GM04504 (cell line): ENCODE measurements at regions not wholly inside any gene's neighbourhood (a gene's known extent, or its start where the extent isn't known, plus 50 kb on each side); places are given as distances from the start of the nearest gene placed in this dataset.
"Not testable (repeated sequence)": the region's sequence is repeated elsewhere in the genome, so short reads cannot be mapped to it uniquely, and the experiment has no call there.

ENCODE experiments used
- DNase-seq: peaks from one replicate; pipeline ENCODE4 v3.0.0-alpha.2; 2012; ENCODE audit warnings: low read depth

GRCh38 chr7:29701540-29701939 lies 104.8 kb upstream of the WIPF3 start:
- not testable (repeated sequence) for DNase-seq

GRCh38 chr7:29703830-29704229 lies 102.5 kb upstream of the WIPF3 start:
- not testable (repeated sequence) for DNase-seq

GRCh38 chr7:29709002-29709401 lies 97.3 kb upstream of the WIPF3 start:
- not testable (repeated sequence) for DNase-seq

- peak; percentile 75 for DNase-seq
Observed at GRCh38 chr7:29723127-29723526, 83.2 kb upstream of the WIPF3 start.

- DNase-seq, result peak; percentile 2
Observed at GRCh38 chr7:29723599-29723998, 82.7 kb upstream of the WIPF3 start.

- DNase-seq, result not testable (repeated sequence)
Observed at GRCh38 chr7:29729534-29730165, 76.7 kb upstream of the WIPF3 start.

- no peak for DNase-seq
Observed at GRCh38 chr7:29734246-29734731, 72.0 kb upstream of the WIPF3 start.

GRCh38 chr7:29747645-29748245 lies 58.6 kb upstream of the WIPF3 start:
- not testable (repeated sequence) for DNase-seq

- peak; percentile 10 for DNase-seq
Observed at GRCh38 chr7:29748286-29749099, 57.8 kb upstream of the WIPF3 start.

GRCh38 chr7:29749701-29750321 lies 56.5 kb upstream of the WIPF3 start:
- DNase-seq, result no peak

GRCh38 chr7:29750373-29750940 lies 55.9 kb upstream of the WIPF3 start:
- DNase-seq, result not testable (repeated sequence)

- DNase-seq, result not testable (repeated sequence)
Observed at GRCh38 chr7:29751012-29751411, 55.3 kb upstream of the WIPF3 start.

- no peak for DNase-seq
Observed at GRCh38 chr7:29754874-29755490, 51.3 kb upstream of the WIPF3 start.
